NCI-H82 treated with DMSO at 0.1 percent for 48 hours (cell line): ENCODE measurements at regions not wholly inside any gene's neighbourhood (a gene's known extent, or its start where the extent isn't known, plus 50 kb on each side); places are given as distances from the start of the nearest gene placed in this dataset.

Experiments
- DNase-seq: peaks from one replicate; lab custom pipeline; 2025; ENCODE audit not compliant: unreplicated experiment; lab: John Stamatoyannopoulos, UW

- peak; percentile 59 for DNase-seq
These were observed 580.4 kb downstream of the VRK1 start for GRCh38 chr14:97377550-97377949.

GRCh38 chr14:97379091-97379531 lies 581.9 kb downstream of the VRK1 start:
- no peak for DNase-seq

GRCh38 chr14:97380539-97380941 lies 583.4 kb downstream of the VRK1 start:
- no peak for DNase-seq

- no peak for DNase-seq
These were observed 584.1 kb downstream of the VRK1 start for GRCh38 chr14:97381309-97381708.

GRCh38 chr14:97382616-97383226 lies 585.5 kb downstream of the VRK1 start:
- no peak for DNase-seq

GRCh38 chr14:97385727-97386126 lies 588.5 kb downstream of the VRK1 start:
- DNase-seq: no peak

- no peak for DNase-seq
These were observed 590.2 kb downstream of the VRK1 start for GRCh38 chr14:97387252-97387874.

GRCh38 chr14:97388408-97388807 lies 591.2 kb downstream of the VRK1 start:
- DNase-seq: no peak

- DNase-seq: no peak
These were observed 593.0 kb downstream of the VRK1 start for GRCh38 chr14:97390096-97390724.

- no peak for DNase-seq
These were observed 596.1 kb downstream of the VRK1 start for GRCh38 chr14:97393244-97393643.

- no peak for DNase-seq
These were observed 597.9 kb downstream of the VRK1 start for GRCh38 chr14:97395068-97395467.

- DNase-seq: no peak
These were observed 604.5 kb downstream of the VRK1 start for GRCh38 chr14:97401714-97402113.

- no peak for DNase-seq
These were observed 605.1 kb downstream of the VRK1 start for GRCh38 chr14:97402279-97402678.

- no peak for DNase-seq
These were observed 610.7 kb downstream of the VRK1 start for GRCh38 chr14:97407701-97408407.

- no peak for DNase-seq
These were observed 611.3 kb downstream of the VRK1 start for GRCh38 chr14:97408503-97408902.

- no peak for DNase-seq
These were observed 612.0 kb downstream of the VRK1 start for GRCh38 chr14:97408937-97409815.

- no peak for DNase-seq
These were observed 613.8 kb downstream of the VRK1 start for GRCh38 chr14:97410667-97411620.

GRCh38 chr14:97411938-97412612 lies 614.9 kb downstream of the VRK1 start:
- no peak for DNase-seq

GRCh38 chr14:97413022-97413539 lies 615.9 kb downstream of the VRK1 start:
- no peak for DNase-seq
